Activated CD4-positive, CD25-positive, alpha-beta regulatory T cell treated with anti-CD3 and anti-CD28 coated beads, Interleukin-2, amount 50 U/mL, for 72 hours (primary cell): ENCODE measurements at regions not wholly inside any gene's neighbourhood (a gene's known extent, or its start where the extent isn't known, plus 50 kb on each side); places are given as distances from the start of the nearest gene placed in this dataset.

Experiments
- DNase-seq: peaks from one replicate; pipeline ENCODE4 v3.0.0; 2021

DNA sequence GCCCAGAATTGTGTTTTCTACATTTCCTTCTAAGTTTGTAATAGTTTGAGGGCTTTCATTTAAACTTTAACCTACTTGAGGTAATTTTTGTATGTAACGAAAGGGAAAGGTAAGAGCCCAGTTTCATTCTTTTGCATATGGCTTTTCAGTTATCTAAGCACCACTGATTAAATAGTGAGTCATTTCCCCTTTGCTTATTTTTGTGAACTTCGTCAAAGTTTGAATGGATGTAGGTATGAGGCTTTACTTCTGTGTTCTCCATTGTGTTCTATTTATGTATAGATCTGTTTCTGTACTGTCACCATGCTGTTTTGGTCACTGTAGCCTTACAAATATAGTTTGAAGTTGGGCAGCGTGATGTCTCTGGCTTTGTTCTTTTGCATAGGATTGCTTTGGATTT lies 944.8 kb upstream of the CNTNAP5 start:
- no peak for DNase-seq

- DNase-seq: no peak
Observed at GRCh38 chr2:123085484-123085883, 939.6 kb upstream of the CNTNAP5 start.

GRCh38 chr2:123086613-123087385 lies 938.3 kb upstream of the CNTNAP5 start:
- DNase-seq: no peak

- no peak for DNase-seq
Observed at GRCh38 chr2:123091471-123091870, 933.6 kb upstream of the CNTNAP5 start.

DNA sequence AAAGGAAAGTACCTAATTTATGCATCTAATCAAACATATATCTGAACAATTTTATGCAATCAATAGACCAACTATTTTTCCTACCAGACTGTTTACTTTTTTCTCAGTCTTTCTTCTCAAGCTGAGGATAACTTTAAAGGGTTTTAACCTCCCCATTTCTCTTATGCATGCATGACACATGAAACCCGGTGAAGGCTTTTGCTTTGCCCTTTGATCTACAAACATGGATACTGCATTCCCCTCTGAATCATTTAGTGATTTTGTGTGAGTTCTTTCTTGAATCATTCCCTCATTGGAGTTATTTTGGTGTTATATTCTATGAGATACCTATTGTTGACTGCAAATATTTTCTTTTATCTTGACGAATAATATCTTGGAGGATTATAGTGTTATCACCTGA lies 931.9 kb upstream of the CNTNAP5 start:
- DNase-seq: no peak

- DNase-seq: no peak
Observed at GRCh38 chr2:123095219-123095835, 929.8 kb upstream of the CNTNAP5 start.

DNA sequence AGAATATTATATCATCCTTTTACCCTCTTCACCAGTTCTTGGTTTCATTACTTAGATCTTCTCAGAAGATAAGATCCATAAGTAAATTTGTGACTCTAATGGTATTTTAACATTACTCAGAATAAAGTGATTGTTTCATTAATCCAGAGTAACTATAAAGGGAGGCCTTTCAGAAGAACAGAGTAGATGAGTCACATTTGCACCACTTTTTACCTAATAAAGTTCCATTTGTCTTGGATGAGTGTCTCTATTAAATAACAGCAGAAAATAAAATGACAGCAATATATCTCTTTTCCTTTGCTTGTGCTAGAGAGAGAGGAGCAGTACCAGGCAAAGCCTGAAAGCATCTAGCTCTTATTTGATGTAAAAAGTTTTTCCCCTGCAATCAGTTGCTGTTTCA lies 926.5 kb upstream of the CNTNAP5 start:
- DNase-seq: no peak

GRCh38 chr2:123101434-123101833 lies 923.7 kb upstream of the CNTNAP5 start:
- DNase-seq: no peak

- no peak for DNase-seq
Observed at GRCh38 chr2:123103902-123104301, 921.2 kb upstream of the CNTNAP5 start.

DNA sequence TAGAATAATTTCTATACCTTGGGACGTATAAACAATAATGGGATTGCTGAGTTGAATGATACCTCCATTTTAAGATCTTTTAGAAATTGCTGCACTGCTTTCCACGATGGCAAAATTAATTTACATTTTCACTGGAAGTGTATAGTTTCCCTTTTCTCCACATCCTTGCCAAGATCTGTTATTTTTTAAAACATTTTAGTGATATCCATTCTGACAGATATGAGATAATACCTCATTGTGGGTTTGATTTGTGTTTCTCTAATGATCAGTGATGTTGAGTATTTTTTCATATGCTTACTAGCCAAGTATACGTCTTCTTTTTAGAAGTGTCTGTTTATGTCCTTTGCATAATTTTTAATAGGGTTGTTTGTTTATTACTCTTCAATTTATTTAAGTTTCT lies 908.5 kb upstream of the CNTNAP5 start:
- DNase-seq: no peak

- no peak for DNase-seq
Observed at GRCh38 chr2:123127236-123127635, 897.9 kb upstream of the CNTNAP5 start.

GRCh38 chr2:123128951-123129350 lies 896.1 kb upstream of the CNTNAP5 start:
- no peak for DNase-seq

GRCh38 chr2:123136419-123136818 lies 888.7 kb upstream of the CNTNAP5 start:
- DNase-seq: no peak

DNA sequence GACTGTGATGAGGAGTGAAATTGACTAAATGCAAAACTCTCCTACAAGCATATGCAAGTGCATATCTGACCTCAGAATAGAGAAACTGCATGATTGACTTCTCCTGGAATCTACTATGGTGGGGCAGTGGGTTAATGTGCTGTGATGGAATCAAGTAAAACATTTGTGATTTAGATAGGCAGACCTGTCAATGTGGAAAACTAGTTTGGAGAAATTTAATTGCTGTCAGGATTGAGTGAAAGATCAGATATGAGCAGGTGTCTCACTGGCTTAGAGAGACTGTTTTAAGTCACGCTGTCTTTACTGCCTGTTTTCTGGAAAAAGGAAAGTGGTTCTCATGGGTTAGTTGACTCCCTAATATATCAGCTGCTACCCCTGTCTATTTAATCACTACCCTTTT lies 881.0 kb upstream of the CNTNAP5 start:
- no peak for DNase-seq

- DNase-seq: no peak
Observed at GRCh38 chr2:123153041-123153440, 872.0 kb upstream of the CNTNAP5 start.

DNA sequence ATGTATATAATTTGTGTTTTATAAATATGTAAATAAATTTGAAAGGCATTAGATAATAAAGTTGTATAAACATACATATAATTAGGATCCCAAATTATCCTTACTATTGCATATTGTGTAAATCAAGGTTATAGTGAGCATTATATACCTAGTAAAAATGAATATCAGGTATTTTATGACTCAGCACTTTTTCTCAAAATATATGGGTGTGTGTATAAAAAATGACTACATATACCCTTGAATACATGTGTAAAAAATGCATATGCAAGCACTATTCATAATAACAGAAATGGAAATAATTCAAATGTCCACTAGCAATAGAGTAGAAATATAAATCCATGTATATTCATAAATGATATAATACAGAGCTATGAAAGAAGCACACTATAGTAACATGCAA lies 870.9 kb upstream of the CNTNAP5 start:
- no peak for DNase-seq

DNA sequence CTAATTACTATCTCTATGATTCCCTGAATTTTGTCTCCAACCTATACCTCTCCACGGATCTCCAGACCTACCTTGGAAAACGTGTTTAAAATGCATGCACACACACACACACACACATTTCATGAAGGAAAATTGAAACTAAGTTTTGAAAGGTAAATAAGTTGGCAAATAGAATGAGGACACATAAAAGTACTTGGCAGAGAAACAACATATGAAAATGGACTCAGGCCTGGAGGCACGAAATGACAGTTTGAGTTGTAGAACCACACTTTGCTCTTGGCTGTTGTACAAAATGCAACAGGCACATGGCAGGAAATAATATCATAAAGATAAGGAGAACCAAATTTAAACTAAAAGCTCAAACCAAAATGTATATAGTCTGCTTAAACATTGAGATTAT lies 868.1 kb upstream of the CNTNAP5 start:
- DNase-seq: no peak

- no peak for DNase-seq
Observed at GRCh38 chr2:123162400-123163016, 862.6 kb upstream of the CNTNAP5 start.

- no peak for DNase-seq
Observed at GRCh38 chr2:123163398-123163797, 861.7 kb upstream of the CNTNAP5 start.

DNA sequence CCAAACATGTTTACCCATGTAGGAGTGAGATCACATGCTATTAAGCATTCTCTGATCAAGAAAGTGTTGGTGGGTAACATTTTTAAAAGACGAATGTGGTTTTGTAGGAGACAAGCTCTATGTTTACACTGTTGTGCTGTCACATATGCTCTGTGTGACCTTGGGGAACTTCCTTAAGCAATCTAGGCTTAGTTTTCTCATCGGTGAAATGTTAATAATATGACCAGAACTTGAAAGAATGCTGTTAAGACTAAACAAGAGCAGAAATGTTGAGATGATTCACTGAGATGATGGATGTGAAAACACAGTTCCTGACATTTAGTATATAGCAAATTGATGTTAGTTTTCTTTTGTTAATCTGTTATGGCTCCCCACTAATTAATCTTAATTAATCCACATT lies 860.9 kb upstream of the CNTNAP5 start:
- DNase-seq: no peak

DNA sequence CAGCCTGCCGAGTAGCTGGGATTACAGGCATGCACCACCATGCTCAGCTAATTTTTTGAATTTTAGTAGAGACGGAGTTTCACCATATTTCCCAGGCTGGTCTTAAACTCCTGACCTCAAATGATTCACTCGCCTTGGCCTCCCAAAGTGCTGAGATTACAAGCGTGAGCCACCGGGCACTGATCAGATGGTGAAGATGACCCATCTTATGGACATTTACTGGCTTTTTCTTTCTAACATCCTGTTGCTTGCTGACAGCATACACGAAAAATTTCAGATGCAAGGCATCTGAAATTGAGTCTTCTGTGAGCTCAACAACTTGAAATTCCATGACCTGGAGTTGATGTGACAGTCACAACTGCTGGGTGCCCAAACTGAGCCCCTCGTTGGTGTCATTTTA lies 859.5 kb upstream of the CNTNAP5 start:
- no peak for DNase-seq

DNA sequence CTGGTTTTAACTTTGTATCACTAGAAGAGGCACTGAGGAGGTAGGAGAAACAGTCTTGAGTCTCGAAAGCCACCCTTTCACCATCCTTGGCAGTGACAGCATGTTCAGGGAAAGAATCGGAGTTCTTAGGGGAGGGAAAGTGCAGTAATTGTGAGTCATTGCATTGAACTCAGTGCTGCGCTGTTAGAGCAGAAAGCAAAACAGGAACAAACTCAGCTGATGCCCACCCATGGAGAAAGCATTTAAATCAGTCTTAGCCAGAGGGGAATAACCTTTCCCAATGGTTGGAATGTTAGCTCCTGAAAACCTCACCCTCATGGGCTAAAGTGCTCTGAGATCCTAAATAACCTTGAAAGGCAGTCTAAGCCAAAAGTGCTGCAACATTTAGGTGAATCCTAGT lies 845.6 kb upstream of the CNTNAP5 start:
- DNase-seq: no peak

- DNase-seq: no peak
Observed at GRCh38 chr2:123195957-123196356, 829.1 kb upstream of the CNTNAP5 start.

DNA sequence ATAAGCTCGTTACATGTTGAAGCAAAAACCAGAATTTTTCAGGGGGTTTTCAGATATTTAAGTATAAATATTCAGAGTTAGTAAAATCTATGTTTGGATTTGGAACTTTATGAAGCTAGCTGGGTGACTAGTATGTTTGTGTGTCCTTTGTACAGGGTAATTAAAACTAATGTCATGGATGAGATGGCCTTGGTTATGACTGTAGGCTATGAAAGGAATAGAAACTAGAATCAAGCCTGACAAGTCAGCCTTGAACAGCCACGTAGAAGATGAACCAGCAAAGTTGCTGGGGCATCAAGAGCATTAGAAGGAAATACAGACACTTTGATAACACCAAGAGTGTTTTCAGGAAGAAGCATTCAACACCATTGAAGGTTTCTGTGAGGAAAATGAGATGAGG lies 825.1 kb upstream of the CNTNAP5 start:
- DNase-seq: no peak

- DNase-seq: no peak
Observed at GRCh38 chr2:123207245-123207644, 817.8 kb upstream of the CNTNAP5 start.
